ENCODE measurements at regions not wholly inside any gene's neighbourhood (a gene's known extent, or its start where the extent isn't known, plus 50 kb on each side); places are given as distances from the start of the nearest gene placed in this dataset.

GRCh38 chr5:96546120-96546519 is 113.1 kb upstream of the PCSK1 start:
- no peak for TF ChIP-seq CTCF (IDR thresholded peaks at IDR 0.05)
- no peak for TF ChIP-seq POLR2AphosphoS5 (IDR thresholded peaks at IDR 0.05)
